Smooth muscle cell (in vitro differentiated cells): ENCODE measurements at regions not wholly inside any gene's neighbourhood (a gene's known extent, or its start where the extent isn't known, plus 50 kb on each side); places are given as distances from the start of the nearest gene placed in this dataset.

Source experiments
- DNase-seq: peaks from one replicate; lab custom pipeline; 2025; ENCODE audit not compliant: unreplicated experiment; lab: John Stamatoyannopoulos, UW
- H2AFZ ChIP-seq: fragments of 200-600 bp; sonication (generic); 2 replicates; pipeline ENCODE4 v1.6.0; 2016; ENCODE audit warnings: antibody characterized with exemption, low read depth, mild to moderate bottlenecking
- H3F3A ChIP-seq: fragments of 200-600 bp; sonication (generic); 2 replicates; pipeline ENCODE4 v1.6.0; 2017; ENCODE audit warnings: antibody characterized with exemption, low read depth
- H3K27ac ChIP-seq: fragments of 200-600 bp; sonication (generic); 2 replicates; pipeline ENCODE4 v1.5.1; 2016; ENCODE audit warnings: low read depth, mild to moderate bottlenecking
- H3K27me3 ChIP-seq: fragments of 200-600 bp; sonication (generic); 2 replicates; pipeline ENCODE4 v1.6.1; 2016; ENCODE audit warnings: low read depth, mild to moderate bottlenecking
- H3K36me3 ChIP-seq: fragments of 200-600 bp; sonication (generic); 2 replicates; pipeline ENCODE4 v1.5.1; 2016; ENCODE audit warnings: low read depth
- H3K4me1 ChIP-seq: fragments of 200-600 bp; sonication (generic); 2 replicates; pipeline ENCODE4 v1.5.1; 2016; ENCODE audit warnings: low read depth
- H3K4me2 ChIP-seq: fragments of 200-600 bp; sonication (generic); 2 replicates; pipeline ENCODE4 v1.6.0; 2016; ENCODE audit warnings: mild to moderate bottlenecking
- H3K4me3 ChIP-seq: fragments of 200-600 bp; sonication (generic); 2 replicates; pipeline ENCODE4 v1.5.1; 2016; ENCODE audit warnings: mild to moderate bottlenecking
- H3K79me2 ChIP-seq: fragments of 200-600 bp; sonication (generic); 2 replicates; pipeline ENCODE4 v1.6.0; 2016; ENCODE audit warnings: low read depth, mild to moderate bottlenecking
- H3K9ac ChIP-seq: fragments of 200-600 bp; sonication (generic); 2 replicates; pipeline ENCODE4 v1.6.0; 2016; ENCODE audit warnings: low read depth
- H3K9me3 ChIP-seq: fragments of 200-600 bp; sonication (generic); replicated peaks from 2 replicates; pipeline ENCODE4 v1.5.1; 2016; ENCODE audit warnings: low read depth
- H4K20me1 ChIP-seq: fragments of 200-600 bp; sonication (generic); 2 replicates; pipeline ENCODE4 v1.6.0; 2016; ENCODE audit warnings: low read depth
- CTCF ChIP-seq: fragments of 200-600 bp; sonication (generic); IDR thresholded peaks from 2 replicates; pipeline ENCODE4 v1.5.1; 2017; ENCODE audit warnings: borderline replicate concordance, mild to moderate bottlenecking, antibody characterized with exemption; ENCODE audit not compliant: insufficient read depth, poor library complexity, severe bottlenecking
- WGBS: methylation state at CpG from one replicate; pipeline ENCODE4 v1.1.7; 2016; ENCODE audit warnings: low lambda C conversion rate; 5-methylcytosine and 5-hydroxymethylcytosine counted together

GRCh38 chr4:188707036-188707435 lies 567.8 kb downstream of the TRIML1 start:
- no peaks in the 10 kb centered on the region for H3K27me3 ChIP-seq
- no peak overlapping the region for H3K9ac ChIP-seq
- no peaks in the 10 kb centered on the region for H3F3A ChIP-seq
- TF ChIP-seq CTCF = no peak
- H3K36me3 ChIP-seq = no peaks in the 10 kb centered on the region
- no peak overlapping the region for H3K27ac ChIP-seq
- no peak overlapping the region for H3K4me2 ChIP-seq
- H3K9me3 ChIP-seq = no peaks in the 10 kb centered on the region
- DNase-seq = no peak
- H3K79me2 ChIP-seq = no peaks in the 10 kb centered on the region
- H3K4me1 ChIP-seq = no peaks in the 10 kb centered on the region
- H3K4me3 ChIP-seq = no peak overlapping the region
- H2AFZ ChIP-seq = no peak overlapping the region
- no peaks in the 10 kb centered on the region for H4K20me1 ChIP-seq
- 83% methylated on average over 4 of the region's 4 CpGs for WGBS

DNA sequence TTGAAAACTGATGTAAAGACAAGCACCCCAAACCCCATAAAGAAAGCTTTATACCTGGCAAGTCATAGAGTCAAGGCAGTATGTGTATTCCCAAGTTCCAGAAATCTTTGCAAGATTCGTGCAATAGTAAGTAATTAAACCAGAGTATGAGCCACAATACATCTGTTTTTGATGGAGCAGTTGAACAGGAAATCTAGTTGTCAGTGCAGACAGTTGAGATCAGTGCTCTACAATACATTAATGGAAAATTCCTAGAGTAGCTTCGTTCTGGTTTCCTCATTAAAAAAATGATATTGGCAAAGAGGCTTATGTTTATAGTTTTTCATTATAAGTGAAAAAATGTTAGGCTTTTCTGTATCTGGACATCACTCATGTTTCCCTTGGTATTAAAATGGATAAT lies 575.3 kb downstream of the TRIML1 start:
- no peaks in the 10 kb centered on the region for H4K20me1 ChIP-seq
- H3K4me3 ChIP-seq = no peak overlapping the region
- no peaks in the 10 kb centered on the region for H3K79me2 ChIP-seq
- no peaks in the 10 kb centered on the region for H3K36me3 ChIP-seq
- no peak for DNase-seq
- WGBS = 58% methylated on average over 2 of the region's 2 CpGs
- TF ChIP-seq CTCF = no peak
- H2AFZ ChIP-seq = no peak overlapping the region
- H3K27ac ChIP-seq = peak overlapping the region; percentile 49
- H3F3A ChIP-seq = no peaks in the 10 kb centered on the region
- H3K27me3 ChIP-seq = no peaks in the 10 kb centered on the region
- no peaks in the 10 kb centered on the region for H3K9me3 ChIP-seq
- no peak overlapping the region for H3K9ac ChIP-seq
- H3K4me2 ChIP-seq = no peak overlapping the region
- no peaks in the 10 kb centered on the region for H3K4me1 ChIP-seq

- Histone ChIP-seq H3K4me3 (no peak overlapping the region), H3K4me1 (no peaks in the 10 kb centered on the region), H3K36me3 (no peaks in the 10 kb centered on the region), H3K27me3 (no peaks in the 10 kb centered on the region), H3K9me3 (no peaks in the 10 kb centered on the region), H3F3A (no peaks in the 10 kb centered on the region), H3K9ac (no peak overlapping the region), H3K27ac (peak overlapping the region; percentile 49), H2AFZ (no peak overlapping the region), H3K79me2 (no peaks in the 10 kb centered on the region), H4K20me1 (no peaks in the 10 kb centered on the region), H3K4me2 (no peak overlapping the region)
- WGBS = 25% methylated on average over 3 of the region's 3 CpGs
- no peak for TF ChIP-seq CTCF
- DNase-seq = no peak
These were observed 575.7 kb downstream of the TRIML1 start for GRCh38 chr4:188714907-188715306.

GRCh38 chr4:188717661-188718060 lies 578.4 kb downstream of the TRIML1 start:
- WGBS = 94% methylated on average over 2 of the region's 2 CpGs
- H4K20me1 ChIP-seq = no peaks in the 10 kb centered on the region
- H3K27ac ChIP-seq = no peak overlapping the region

More at GRCh38 chr4:188717661-188718060, 578.4 kb downstream of the TRIML1 start:
- no peak for DNase-seq
- Histone ChIP-seq H3K36me3 (no peaks in the 10 kb centered on the region), H3K4me3 (no peak overlapping the region), H3K4me2 (no peak overlapping the region), H3K4me1 (no peaks in the 10 kb centered on the region), H3F3A (no peaks in the 10 kb centered on the region), H3K9me3 (no peaks in the 10 kb centered on the region), H3K9ac (no peak overlapping the region), H2AFZ (no peak overlapping the region), H3K79me2 (no peaks in the 10 kb centered on the region), H3K27me3 (no peaks in the 10 kb centered on the region)
- TF ChIP-seq CTCF = no peak
